Activated naive CD8-positive, alpha-beta T cell (primary cell): ENCODE measurements at regions not wholly inside any gene's neighbourhood (a gene's known extent, or its start where the extent isn't known, plus 50 kb on each side); places are given as distances from the start of the nearest gene placed in this dataset.
"Not testable (repeated sequence)": the region's sequence is repeated elsewhere in the genome, so short reads cannot be mapped to it uniquely, and the experiment has no call there.

ENCODE experiments used
- H3K27ac Mint-ChIP-seq: one replicate; pipeline ENCODE4 v1.8.0; 2021; ENCODE audit warnings: mixed read lengths
- H3K27me3 Mint-ChIP-seq: one replicate; pipeline ENCODE4 v1.8.0; 2021; ENCODE audit warnings: mixed read lengths
- H3K36me3 Mint-ChIP-seq: one replicate; pipeline ENCODE4 v1.8.0; 2021; ENCODE audit warnings: mixed read lengths
- H3K4me1 Mint-ChIP-seq: one replicate; pipeline ENCODE4 v1.8.0; 2021; ENCODE audit warnings: low read depth, mixed read lengths
- H3K4me3 Mint-ChIP-seq: one replicate; pipeline ENCODE4 v1.8.0; 2021; ENCODE audit warnings: mild to moderate bottlenecking, mixed read lengths
- H3K9me3 Mint-ChIP-seq: one replicate; pipeline ENCODE4 v1.8.0; 2021; ENCODE audit warnings: low read depth, mixed read lengths

DNA sequence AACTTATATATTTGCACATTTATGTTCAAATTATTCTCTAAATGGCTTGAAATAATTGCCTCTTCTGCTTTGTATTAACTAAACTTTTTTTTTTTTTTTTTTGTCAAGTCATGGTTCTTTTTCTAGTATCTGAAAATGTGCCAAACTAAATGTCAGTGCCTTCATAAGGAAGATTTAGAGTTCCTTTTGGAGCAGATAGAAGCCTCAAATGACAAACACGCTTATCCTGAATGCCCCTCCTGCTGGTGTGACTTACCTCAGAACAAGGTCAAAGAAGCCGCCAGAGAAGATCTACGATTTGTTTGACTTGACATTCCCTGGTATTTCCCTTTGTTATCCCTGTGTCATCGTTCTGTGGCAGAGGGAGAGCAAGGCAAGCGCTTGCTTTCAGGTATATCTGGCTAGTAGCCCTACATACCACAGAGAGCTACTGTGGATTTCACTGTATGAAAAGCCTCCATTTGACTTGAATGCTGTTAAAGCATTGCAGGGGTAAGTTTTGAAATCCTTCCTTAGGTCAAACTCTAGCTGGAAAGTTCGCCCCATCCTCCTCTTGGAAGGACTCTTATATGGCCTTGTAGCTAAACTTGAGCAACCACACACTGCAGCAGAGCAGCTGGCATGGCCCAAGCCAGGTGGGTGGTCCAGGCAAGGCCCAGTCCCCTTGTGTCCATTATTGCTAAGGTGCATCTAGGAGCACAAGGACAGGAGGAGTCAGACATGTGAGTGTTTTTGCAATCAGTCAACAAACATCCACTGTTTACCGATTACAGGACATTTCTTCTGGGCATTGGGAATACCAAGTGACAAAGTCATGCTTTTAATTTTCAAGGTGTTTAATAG, 285.4 kb upstream of the USP25 start:
- H3K9me3 Mint-ChIP-seq = peaks cover 12% of the 10 kb centered on the region
- H3K27ac Mint-ChIP-seq = no peak overlapping the region
- peaks cover 4% of the 10 kb centered on the region for H3K4me1 Mint-ChIP-seq
- H3K36me3 Mint-ChIP-seq = peaks cover 9% of the 10 kb centered on the region
- no peaks in the 10 kb centered on the region for H3K27me3 Mint-ChIP-seq
- no peak overlapping the region for H3K4me3 Mint-ChIP-seq

DNA sequence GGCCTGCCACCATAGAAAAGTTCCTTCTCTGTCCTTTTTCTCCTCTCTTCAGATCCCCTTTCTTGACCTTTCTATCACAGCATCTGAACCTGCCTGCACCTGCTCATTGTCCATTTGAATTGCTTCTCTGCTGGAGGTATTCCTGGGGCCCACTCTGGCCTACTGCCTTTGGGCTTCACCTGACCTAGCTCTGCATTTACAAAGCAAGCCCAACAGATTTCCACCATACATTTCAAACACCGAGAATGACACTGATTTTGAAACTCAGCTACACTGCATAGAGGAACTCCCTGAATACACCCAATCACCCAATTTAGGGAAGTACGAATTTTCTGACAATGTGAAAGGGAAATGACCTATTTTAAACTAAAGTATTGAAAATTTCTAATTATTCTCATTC, 284.5 kb upstream of the USP25 start:
- Mint-ChIP-seq H3K4me3 (no peak overlapping the region), H3K4me1 (peaks cover 4% of the 10 kb centered on the region), H3K36me3 (peaks cover 9% of the 10 kb centered on the region), H3K27ac (no peak overlapping the region), H3K9me3 (peaks cover 16% of the 10 kb centered on the region), H3K27me3 (no peaks in the 10 kb centered on the region)

DNA sequence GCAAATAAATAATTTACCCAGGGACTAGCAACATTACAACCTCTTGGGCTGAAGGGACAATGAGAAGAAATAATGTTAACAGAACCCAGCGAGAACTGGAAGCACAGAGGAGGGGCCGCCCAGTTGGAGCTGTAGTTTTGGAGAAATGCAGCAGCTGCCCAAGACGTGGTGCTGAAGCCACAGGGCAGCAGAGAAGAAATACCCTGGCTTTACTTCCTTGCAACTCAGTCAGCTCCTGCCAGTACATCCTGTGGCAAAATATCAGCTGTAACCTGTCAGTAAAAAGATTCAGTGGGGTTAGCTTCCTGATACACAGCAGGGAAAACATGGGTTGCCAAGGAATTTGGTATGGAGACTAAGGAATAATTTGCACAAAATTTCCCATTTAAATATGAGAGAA, 283.6 kb upstream of the USP25 start:
- Mint-ChIP-seq H3K4me3 (no peak overlapping the region), H3K27ac (no peak overlapping the region), H3K9me3 (peaks cover 16% of the 10 kb centered on the region), H3K36me3 (peaks cover 9% of the 10 kb centered on the region), H3K27me3 (no peaks in the 10 kb centered on the region), H3K4me1 (no peaks in the 10 kb centered on the region)

DNA sequence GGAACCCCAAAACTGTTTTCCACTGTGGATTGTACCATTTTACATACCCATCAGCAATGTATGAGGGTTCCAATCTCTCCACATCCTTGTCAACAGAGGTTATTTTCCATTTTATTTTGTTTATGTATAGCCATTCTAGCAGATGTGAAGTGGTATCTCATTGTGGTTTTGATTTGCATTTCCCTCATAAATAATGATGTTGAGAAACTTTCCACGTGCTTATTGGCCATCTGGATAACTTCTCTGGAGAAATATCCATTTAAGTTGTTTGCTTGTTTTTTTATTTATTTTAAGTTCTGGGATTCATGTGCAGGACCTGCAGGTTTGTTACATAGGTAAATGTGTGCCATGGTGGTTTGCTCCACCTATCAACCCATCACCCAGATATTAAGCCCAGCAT, 280.2 kb upstream of the USP25 start:
- H3K4me3 Mint-ChIP-seq = no peak overlapping the region
- H3K4me1 Mint-ChIP-seq = no peaks in the 10 kb centered on the region
- peaks cover 9% of the 10 kb centered on the region for H3K36me3 Mint-ChIP-seq
- H3K27ac Mint-ChIP-seq = no peak overlapping the region
- H3K27me3 Mint-ChIP-seq = no peaks in the 10 kb centered on the region
- H3K9me3 Mint-ChIP-seq = peaks cover 16% of the 10 kb centered on the region

DNA sequence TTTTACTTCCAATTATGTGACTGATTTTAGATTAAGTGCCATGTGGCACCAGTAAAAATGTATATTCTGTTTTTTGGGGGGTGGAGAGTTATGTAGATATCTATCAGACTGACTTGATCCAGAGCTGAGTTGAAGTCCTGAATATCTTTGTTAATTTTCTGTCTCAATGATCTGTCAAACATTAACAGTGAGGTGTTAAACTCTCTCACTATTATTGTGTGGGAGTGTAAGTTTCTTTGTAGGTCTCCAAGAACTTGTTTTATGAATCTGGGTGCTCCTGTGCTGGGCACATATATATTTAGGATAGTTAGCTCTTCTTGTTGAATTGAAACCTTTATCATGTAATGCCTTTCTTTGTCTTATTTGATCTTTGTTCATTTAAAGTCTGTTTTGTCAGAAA, 276.5 kb upstream of the USP25 start:
- Mint-ChIP-seq H3K27ac (no peak overlapping the region), H3K9me3 (peaks cover 14% of the 10 kb centered on the region), H3K4me1 (no peaks in the 10 kb centered on the region), H3K27me3 (no peaks in the 10 kb centered on the region), H3K36me3 (peaks cover 4% of the 10 kb centered on the region), H3K4me3 (no peak overlapping the region)

DNA sequence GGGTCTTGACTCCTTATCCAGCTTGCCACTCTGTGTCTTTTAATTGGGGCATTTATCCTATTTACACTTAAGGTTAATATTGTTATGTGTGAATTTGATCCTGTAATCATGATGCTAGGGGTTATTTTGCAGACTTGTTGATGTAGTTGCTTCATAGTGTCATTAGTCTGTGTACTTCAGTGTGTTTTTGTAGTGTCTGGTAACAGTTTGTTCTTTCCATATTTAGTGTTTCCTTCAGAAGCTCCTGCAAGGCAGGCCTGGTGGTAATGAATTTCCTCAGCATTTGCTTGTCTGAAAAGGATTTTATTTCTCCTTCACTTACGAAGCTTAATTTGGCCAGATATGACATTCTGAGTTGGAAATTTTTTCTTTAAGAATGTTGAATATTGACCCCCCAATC, 276.0 kb upstream of the USP25 start:
- not testable (repeated sequence) for H3K27ac Mint-ChIP-seq, H3K4me3 Mint-ChIP-seq, H3K36me3 Mint-ChIP-seq, H3K9me3 Mint-ChIP-seq, H3K4me1 Mint-ChIP-seq, H3K27me3 Mint-ChIP-seq

DNA sequence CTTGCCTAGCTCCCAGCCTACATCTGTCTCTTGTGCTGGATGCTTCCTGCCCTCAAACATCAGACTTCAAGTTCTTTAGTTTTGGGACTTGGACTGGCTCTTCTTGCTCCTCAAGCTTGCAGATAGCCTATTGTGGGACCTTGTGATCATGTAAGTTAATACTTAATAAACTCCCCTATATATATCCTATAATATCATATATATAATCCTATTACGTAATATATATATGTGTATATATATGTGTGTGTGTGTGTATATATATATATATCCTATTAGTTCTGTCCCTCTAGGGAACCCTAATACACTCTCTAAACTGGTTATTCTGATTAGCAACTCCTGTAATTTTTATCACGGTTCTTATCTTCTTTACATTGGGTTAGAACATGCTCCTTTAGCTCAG, 274.9 kb upstream of the USP25 start:
- not testable (repeated sequence) for H3K9me3 Mint-ChIP-seq, H3K4me1 Mint-ChIP-seq

DNA sequence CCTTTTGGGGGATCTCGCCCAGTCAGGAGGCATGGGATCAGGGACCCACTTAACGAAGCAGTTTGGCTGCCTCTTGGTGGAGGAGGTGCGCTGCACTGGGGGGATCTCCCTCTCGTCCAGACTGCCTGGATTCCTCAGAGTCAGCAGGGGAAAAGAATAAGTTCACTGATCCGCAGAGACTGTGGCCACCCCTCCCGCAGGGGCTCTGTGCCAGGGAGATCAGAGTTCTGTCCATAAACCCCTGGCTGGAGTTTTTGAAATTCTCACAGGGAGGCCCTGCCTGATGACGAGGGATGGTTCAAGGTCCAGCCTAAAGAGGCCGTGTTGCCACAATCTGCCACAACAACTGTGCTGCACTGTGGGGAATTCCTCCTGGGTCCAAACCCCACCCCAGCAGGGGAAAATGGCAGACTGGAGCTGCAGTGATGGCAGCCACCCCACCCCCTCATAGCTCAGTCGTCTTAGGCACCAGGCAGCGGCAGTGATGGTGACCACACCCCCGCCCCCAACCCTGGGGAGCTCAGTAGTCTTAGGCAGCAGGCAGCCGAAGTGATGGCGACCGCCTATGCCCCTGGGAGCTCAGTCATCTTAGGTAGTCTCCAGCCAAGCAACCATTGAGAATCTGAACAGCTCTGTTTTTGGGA, 273.8 kb upstream of the USP25 start:
- Mint-ChIP-seq H3K27me3 (no peaks in the 10 kb centered on the region), H3K4me3 (no peak overlapping the region), H3K27ac (no peak overlapping the region), H3K9me3 (no peaks in the 10 kb centered on the region), H3K4me1 (no peaks in the 10 kb centered on the region), H3K36me3 (no peaks in the 10 kb centered on the region)

More for the DNA sequence above, 274.9 kb upstream of the USP25 start:
- H3K27me3 Mint-ChIP-seq, H3K4me3 Mint-ChIP-seq, H3K27ac Mint-ChIP-seq, H3K36me3 Mint-ChIP-seq: not testable (repeated sequence)

DNA sequence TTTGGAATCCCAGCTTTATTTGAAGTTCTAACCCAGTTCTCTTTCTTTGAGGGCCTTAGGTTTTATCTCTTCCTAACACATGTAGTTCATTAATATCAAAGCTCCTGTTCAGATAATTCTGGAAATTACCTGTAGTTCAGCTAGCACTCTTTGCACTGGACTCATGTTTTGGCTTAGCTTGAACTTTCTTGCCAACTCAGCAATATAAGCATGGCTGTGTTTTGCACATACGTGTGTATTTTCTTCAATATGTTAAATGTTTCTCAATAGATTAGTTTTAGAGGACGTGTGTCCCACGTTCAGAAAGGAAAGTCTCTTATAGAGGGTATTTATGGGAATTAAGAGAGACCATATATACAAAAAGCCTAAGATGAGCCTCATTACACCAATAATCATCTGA, 271.8 kb upstream of the USP25 start:
- Mint-ChIP-seq H3K36me3 (peaks cover 2% of the 10 kb centered on the region), H3K27ac (no peak overlapping the region), H3K4me3 (no peak overlapping the region), H3K27me3 (no peaks in the 10 kb centered on the region), H3K4me1 (no peaks in the 10 kb centered on the region), H3K9me3 (no peaks in the 10 kb centered on the region)

DNA sequence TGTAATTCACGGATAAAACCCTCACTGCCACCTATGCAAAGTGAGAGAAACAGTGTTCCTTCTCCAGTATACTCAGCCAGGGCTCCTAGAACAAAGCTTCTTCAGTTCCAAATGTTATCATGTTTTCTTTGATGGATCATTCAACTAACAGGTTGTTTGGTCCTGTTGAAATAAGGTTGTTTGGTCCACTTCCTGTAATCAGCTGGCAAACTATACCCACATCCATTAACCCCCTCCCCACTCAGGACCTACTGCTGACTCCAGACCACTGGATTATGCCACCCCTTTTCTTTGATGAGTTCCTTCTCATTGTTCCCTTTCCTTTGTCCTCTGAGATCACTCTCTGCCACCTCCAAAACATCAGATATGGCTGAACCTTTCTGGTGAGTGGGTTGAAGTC, 267.7 kb upstream of the USP25 start:
- Mint-ChIP-seq H3K36me3 (peaks cover 2% of the 10 kb centered on the region), H3K9me3 (no peaks in the 10 kb centered on the region), H3K27ac (no peak overlapping the region), H3K27me3 (no peaks in the 10 kb centered on the region), H3K4me3 (no peak overlapping the region), H3K4me1 (no peaks in the 10 kb centered on the region)

DNA sequence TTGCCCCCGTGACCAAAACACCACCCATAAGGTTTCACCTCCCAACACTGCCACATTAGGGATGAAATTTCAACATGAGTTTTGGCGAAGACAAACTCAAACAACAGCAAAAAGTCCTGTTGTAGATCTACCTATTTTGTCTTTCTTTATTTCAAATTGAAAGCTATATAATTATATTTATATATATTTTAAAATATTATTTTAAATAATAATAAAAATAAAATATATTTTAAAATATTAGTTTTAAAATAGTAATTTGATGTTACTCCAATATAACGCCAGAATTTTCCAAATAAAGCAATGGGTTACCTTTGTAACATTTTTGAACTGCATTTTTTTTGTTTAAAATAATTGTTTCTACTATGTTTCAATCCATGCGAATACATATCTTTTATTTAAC, 263.5 kb upstream of the USP25 start:
- Mint-ChIP-seq H3K4me3 (no peak overlapping the region), H3K36me3 (peaks cover 2% of the 10 kb centered on the region), H3K27ac (no peak overlapping the region), H3K4me1 (no peaks in the 10 kb centered on the region), H3K27me3 (no peaks in the 10 kb centered on the region), H3K9me3 (no peaks in the 10 kb centered on the region)

DNA sequence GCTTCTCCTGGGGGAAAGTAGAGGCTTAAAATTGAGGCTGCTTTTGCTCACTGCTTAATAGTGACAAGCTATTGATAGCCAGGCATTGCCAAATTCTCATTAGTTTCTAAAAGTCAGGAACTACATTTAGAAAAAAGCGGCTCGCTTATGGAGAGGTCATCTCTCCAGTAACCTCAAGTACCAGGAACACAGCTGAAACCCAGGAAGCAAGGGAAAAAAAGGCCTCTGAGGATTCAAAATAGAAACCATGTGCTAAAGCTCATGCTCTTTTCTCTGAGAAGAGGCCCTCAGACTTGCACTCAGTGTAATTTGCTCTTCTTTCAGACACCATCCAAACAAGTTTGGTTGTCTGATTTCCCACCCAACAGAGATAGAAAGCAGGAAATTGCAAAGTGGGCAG, 261.4 kb upstream of the USP25 start:
- no peaks in the 10 kb centered on the region for H3K9me3 Mint-ChIP-seq
- H3K4me1 Mint-ChIP-seq = no peaks in the 10 kb centered on the region
- H3K36me3 Mint-ChIP-seq = no peaks in the 10 kb centered on the region
- H3K27ac Mint-ChIP-seq = no peak overlapping the region
- no peaks in the 10 kb centered on the region for H3K27me3 Mint-ChIP-seq
- no peak overlapping the region for H3K4me3 Mint-ChIP-seq

DNA sequence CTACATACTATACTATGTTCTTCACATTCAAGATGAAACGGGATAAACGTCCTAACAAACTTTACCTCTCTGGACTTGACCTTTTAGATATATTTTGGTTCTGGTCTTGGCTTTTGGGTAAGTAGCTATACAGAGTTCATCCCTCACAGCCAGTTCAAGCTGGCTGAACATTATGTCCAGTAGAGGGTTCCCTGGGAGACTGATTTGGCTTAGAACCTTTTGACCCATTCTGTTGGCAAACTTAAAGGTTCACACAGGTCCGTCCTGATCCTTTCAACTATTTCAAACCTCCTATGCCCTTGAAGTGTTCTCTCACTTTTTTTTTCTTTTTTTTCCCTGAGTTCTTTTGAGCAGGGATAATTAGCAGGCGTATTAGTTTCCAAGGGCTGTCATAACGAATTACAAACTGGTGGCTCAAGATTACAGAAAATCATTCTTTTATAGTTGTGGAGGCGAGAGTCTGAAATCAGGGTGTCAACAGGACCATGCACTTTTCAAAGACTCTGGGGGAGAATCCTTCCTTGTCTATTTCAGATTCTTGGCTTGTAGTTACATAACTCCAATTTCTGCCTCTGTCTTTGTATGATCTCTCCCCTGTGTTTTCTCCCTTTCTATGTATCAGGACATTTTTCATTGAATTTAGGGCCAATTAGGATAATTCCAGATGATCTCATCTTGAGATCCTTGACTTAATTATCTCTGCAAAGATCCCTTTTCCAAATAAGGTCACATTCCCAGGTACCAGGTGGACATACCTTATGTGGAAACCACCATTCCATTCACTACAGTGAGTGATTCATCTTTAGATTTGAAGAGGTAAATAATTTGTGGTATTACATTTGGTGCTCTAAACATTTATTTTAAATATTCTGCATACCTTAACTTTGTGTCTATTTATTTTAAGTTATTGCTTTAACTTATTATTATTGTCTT, 257.4 kb upstream of the USP25 start:
- Mint-ChIP-seq H3K4me1 (no peaks in the 10 kb centered on the region), H3K36me3 (peaks cover 2% of the 10 kb centered on the region), H3K27ac (no peak overlapping the region), H3K4me3 (no peak overlapping the region), H3K9me3 (peaks cover 3% of the 10 kb centered on the region), H3K27me3 (no peaks in the 10 kb centered on the region)

DNA sequence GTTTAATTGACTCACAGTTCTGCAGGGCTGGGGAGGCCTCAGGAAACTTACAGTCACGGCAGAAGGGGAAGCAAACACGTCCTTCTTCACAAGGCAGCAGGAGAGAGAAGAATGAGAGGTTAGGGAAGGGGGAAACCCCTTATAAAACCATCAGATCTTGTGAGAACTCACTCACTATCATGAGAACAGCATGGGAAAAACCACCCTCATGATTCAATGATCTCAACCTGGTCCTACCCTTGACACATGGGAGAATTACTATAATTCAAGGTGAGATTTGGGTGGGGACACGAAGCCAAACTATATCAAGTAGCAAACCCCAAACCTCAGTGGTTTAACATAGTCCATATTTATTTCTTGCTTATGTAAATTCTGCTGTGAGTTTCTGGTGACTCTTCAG, 252.0 kb upstream of the USP25 start:
- not testable (repeated sequence) for H3K4me3 Mint-ChIP-seq, H3K27me3 Mint-ChIP-seq, H3K9me3 Mint-ChIP-seq, H3K27ac Mint-ChIP-seq, H3K36me3 Mint-ChIP-seq
- peaks cover 21% of the 10 kb centered on the region for H3K4me1 Mint-ChIP-seq

DNA sequence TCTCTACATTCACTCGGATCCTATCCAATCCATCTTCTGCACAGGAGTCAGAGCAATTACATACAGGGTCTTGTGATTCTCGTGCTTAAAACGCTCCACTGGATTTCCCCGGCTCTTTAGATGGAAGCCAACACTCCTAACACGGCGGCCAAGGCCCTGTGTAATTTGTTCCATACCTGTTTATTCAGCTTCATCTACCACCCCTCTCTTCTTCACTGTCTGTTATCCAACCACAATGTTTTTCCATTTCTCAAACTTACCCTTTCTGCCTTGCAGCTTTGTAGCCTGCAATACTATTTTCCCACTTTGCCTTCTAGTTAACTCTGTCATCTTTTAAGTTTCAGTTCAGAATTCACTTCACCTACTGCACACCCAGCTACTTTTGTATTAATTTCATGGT, 249.6 kb upstream of the USP25 start:
- no peaks in the 10 kb centered on the region for H3K27me3 Mint-ChIP-seq
- H3K9me3 Mint-ChIP-seq = peaks cover 3% of the 10 kb centered on the region
- H3K27ac Mint-ChIP-seq = no peak overlapping the region
- H3K4me1 Mint-ChIP-seq = peaks cover 26% of the 10 kb centered on the region
- no peak overlapping the region for H3K4me3 Mint-ChIP-seq
- H3K36me3 Mint-ChIP-seq = peaks cover 2% of the 10 kb centered on the region
